ENCODE measurements at regions not wholly inside any gene's neighbourhood (a gene's known extent, or its start where the extent isn't known, plus 50 kb on each side); places are given as distances from the start of the nearest gene placed in this dataset.

- Histone ChIP-seq H3K9ac (ENCODE audit: low read length in 3 of 3) (no peak overlapping the region), H3K4me3 (ENCODE audit: low read length in 3 of 3) (no peak overlapping the region)
- intact Hi-C loops (cut with DNase I), result no loop called here
Observed at GRCh38 chr15:70193734-70194133, 96.0 kb upstream of the TLE3 start.

DNA sequence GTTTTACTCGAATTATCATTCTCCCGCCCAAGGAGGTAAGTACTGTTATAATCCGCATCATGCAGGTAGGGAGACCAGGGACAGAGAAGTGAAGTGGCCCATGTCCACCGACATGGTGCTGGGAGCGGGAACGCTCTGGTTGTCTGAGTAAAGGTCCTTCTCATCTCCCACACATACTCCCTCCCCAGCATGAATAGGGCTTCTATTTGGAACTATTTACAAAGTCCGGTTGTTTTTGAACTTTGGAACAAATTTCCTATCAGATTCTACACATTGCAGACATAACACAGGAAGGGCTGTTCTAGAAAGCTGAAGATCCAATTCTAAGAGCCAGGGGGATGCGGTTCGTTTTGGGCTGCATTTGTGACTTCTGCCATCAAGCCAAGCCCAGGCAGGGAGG is 94.8 kb upstream of the TLE3 start:
- FAIRE-seq (no peak), DNase-seq (no peak)
- intact Hi-C loops (cut with DNase I), result no loop called here
- Histone ChIP-seq H3K9me3 (ENCODE audit: control insufficient read depth in 2 of 3, insufficient read depth in 1 of 3, low read length in 3 of 3) (peaks cover 0 to 7% (median 0%) of the 10 kb centered on the region in 3 donors), H3K9ac (ENCODE audit: low read length in 3 of 3) (no peak overlapping the region), H3K4me3 (ENCODE audit: low read length in 3 of 3) (no peak overlapping the region), H3K4me1 (ENCODE audit: control insufficient read depth in 2 of 3, insufficient read depth in 2 of 3, low read depth in 1 of 3, low read length in 3 of 3) (peaks cover 2 to 14% (median 6%) of the 10 kb centered on the region in 3 donors), H3K36me3 (ENCODE audit: control insufficient read depth in 2 of 3, insufficient read depth in 3 of 3, low read length in 3 of 3) (no peaks in the 10 kb centered on the region), H3K27ac (ENCODE audit: low read depth in 2 of 2, low read length in 2 of 2) (no peak overlapping the region), H3K27me3 (ENCODE audit: control insufficient read depth, insufficient read depth, low read length) (no peaks in the 10 kb centered on the region)
- TF ChIP-seq, protein P1, sequence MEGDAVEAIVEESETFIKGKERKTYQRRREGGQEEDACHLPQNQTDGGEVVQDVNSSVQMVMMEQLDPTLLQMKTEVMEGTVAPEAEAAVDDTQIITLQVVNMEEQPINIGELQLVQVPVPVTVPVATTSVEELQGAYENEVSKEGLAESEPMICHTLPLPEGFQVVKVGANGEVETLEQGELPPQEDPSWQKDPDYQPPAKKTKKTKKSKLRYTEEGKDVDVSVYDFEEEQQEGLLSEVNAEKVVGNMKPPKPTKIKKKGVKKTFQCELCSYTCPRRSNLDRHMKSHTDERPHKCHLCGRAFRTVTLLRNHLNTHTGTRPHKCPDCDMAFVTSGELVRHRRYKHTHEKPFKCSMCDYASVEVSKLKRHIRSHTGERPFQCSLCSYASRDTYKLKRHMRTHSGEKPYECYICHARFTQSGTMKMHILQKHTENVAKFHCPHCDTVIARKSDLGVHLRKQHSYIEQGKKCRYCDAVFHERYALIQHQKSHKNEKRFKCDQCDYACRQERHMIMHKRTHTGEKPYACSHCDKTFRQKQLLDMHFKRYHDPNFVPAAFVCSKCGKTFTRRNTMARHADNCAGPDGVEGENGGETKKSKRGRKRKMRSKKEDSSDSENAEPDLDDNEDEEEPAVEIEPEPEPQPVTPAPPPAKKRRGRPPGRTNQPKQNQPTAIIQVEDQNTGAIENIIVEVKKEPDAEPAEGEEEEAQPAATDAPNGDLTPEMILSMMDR (IDR thresholded peaks at IDR 0.05; ENCODE audit: borderline replicate concordance, extremely low read depth, insufficient read depth), result no peak

More at GRCh38 chr15:70193734-70194133, 96.0 kb upstream of the TLE3 start:
- H3K36me3 ChIP-seq (ENCODE audit: control insufficient read depth in 2 of 3, insufficient read depth in 3 of 3, low read length in 3 of 3), result no peaks in the 10 kb centered on the region
- H3K9me3 ChIP-seq (ENCODE audit: control insufficient read depth in 2 of 3, insufficient read depth in 1 of 3, low read length in 3 of 3), result peaks cover 0 to 7% (median 0%) of the 10 kb centered on the region in 3 donors
- TF ChIP-seq, protein P1 (IDR thresholded peaks at IDR 0.05; ENCODE audit: borderline replicate concordance, extremely low read depth, insufficient read depth), result no peak
- no peak overlapping the region for H3K27ac ChIP-seq (ENCODE audit: low read depth in 2 of 2, low read length in 2 of 2)
- no peak for FAIRE-seq
- H3K4me1 ChIP-seq (ENCODE audit: control insufficient read depth in 2 of 3, insufficient read depth in 2 of 3, low read depth in 1 of 3, low read length in 3 of 3), result peaks cover 2 to 14% (median 6%) of the 10 kb centered on the region in 3 donors
- H3K27me3 ChIP-seq (ENCODE audit: control insufficient read depth, insufficient read depth, low read length), result no peaks in the 10 kb centered on the region
- no peak for DNase-seq

- H3K9ac ChIP-seq (ENCODE audit: low read length in 3 of 3), result no peak overlapping the region
- TF ChIP-seq, protein P1 (IDR thresholded peaks at IDR 0.05; ENCODE audit: borderline replicate concordance, extremely low read depth, insufficient read depth), result no peak
- no peaks in the 10 kb centered on the region for H3K27me3 ChIP-seq (ENCODE audit: control insufficient read depth, insufficient read depth, low read length)
- H3K9me3 ChIP-seq (ENCODE audit: control insufficient read depth in 2 of 3, insufficient read depth in 1 of 3, low read length in 3 of 3), result peaks cover 0 to 7% (median 0%) of the 10 kb centered on the region in 3 donors
- intact Hi-C loops (cut with DNase I), result no loop called here
- no peak overlapping the region for H3K27ac ChIP-seq (ENCODE audit: low read depth in 2 of 2, low read length in 2 of 2)
- no peak overlapping the region for H3K4me3 ChIP-seq (ENCODE audit: low read length in 3 of 3)
- no peaks in the 10 kb centered on the region for H3K36me3 ChIP-seq (ENCODE audit: control insufficient read depth in 2 of 3, insufficient read depth in 3 of 3, low read length in 3 of 3)
- no peak for DNase-seq
- no peak for FAIRE-seq
- H3K4me1 ChIP-seq (ENCODE audit: control insufficient read depth in 2 of 3, insufficient read depth in 2 of 3, low read depth in 1 of 3, low read length in 3 of 3), result peaks cover 2 to 14% (median 6%) of the 10 kb centered on the region in 3 donors
Observed at GRCh38 chr15:70192041-70192440, 94.3 kb upstream of the TLE3 start.

DNA sequence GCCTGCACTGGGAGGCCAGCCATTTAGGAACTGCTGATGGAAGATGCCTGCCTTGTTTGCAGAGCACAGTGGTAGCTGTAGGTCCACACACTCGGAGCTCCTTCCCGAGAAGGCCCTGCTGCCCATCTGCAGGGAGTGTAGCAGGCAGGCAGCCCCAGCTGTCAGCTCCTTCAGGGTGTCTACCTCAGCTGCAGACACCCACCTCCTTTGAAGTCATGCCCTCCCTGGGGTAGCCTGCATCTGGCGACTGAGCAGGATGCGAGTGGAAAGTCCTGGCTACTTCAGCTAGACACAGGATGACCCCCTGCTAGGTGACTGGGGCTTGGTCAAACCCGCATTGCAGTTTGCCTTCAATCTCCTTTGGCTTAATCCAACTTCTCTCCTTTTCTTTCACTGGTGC is 93.2 kb upstream of the TLE3 start:
- Histone ChIP-seq H3K27me3 (ENCODE audit: control insufficient read depth, insufficient read depth, low read length) (no peaks in the 10 kb centered on the region), H3K9ac (ENCODE audit: low read length in 3 of 3) (no peak overlapping the region), H3K4me3 (ENCODE audit: low read length in 3 of 3) (no peak overlapping the region), H3K9me3 (ENCODE audit: control insufficient read depth in 2 of 3, insufficient read depth in 1 of 3, low read length in 3 of 3) (peaks cover 0 to 7% (median 0%) of the 10 kb centered on the region in 3 donors), H3K4me1 (ENCODE audit: control insufficient read depth in 2 of 3, insufficient read depth in 2 of 3, low read depth in 1 of 3, low read length in 3 of 3) (peaks cover 2 to 7% (median 4%) of the 10 kb centered on the region in 3 donors), H3K36me3 (ENCODE audit: control insufficient read depth in 2 of 3, insufficient read depth in 3 of 3, low read length in 3 of 3) (no peaks in the 10 kb centered on the region), H3K27ac (ENCODE audit: low read depth in 2 of 2, low read length in 2 of 2) (no peak overlapping the region)
- DNase-seq, result no peak
- intact Hi-C loops (cut with DNase I), result no loop called here
- FAIRE-seq, result no peak
- TF ChIP-seq, protein P1 (IDR thresholded peaks at IDR 0.05; ENCODE audit: borderline replicate concordance, extremely low read depth, insufficient read depth), result no peak
